Ovary (tissue), 3 donors: ENCODE measurements at regions not wholly inside any gene's neighbourhood (a gene's known extent, or its start where the extent isn't known, plus 50 kb on each side); places are given as distances from the start of the nearest gene placed in this dataset.

Source experiments
- CTCF ChIP-seq, 3 donors: fragments of 450-650 bp in 2 of 3; fragments of 200-600 bp in 1 of 3; IDR thresholded peaks; one replicate each; pipeline versions ENCODE4 v1.5.1 to v1.8.0; 2016 to 2022; ENCODE audit warnings: antibody characterized with exemption in 3 of 3, mild to moderate bottlenecking in 1 of 3
- POLR2A ChIP-seq: fragments of 450-650 bp; IDR thresholded peaks from one replicate; pipeline ENCODE4 v1.6.1; 2017; ENCODE audit warnings: antibody characterized with exemption, mild to moderate bottlenecking, moderate library complexity
- donor health status: DM: no; HTN: no; CAD: no.

- TF ChIP-seq CTCF (IDR thresholded peaks at IDR 0.05) (no peak), POLR2A (no peak)
These were observed 128.1 kb downstream of the SIK1 start for GRCh38 chr21:43298546-43299440.
